Stomach (tissue), 4 donors: ENCODE measurements at regions not wholly inside any gene's neighbourhood (a gene's known extent, or its start where the extent isn't known, plus 50 kb on each side); places are given as distances from the start of the nearest gene placed in this dataset.

Source experiments
- CTCF ChIP-seq, 7 experiments: fragments of 450-650 bp in 4 of 7; fragments of 200-600 bp in 3 of 7; sonication (generic) in 3 of 7; IDR thresholded peaks; one replicate each; pipeline ENCODE4 v1.5.1; 2016 to 2019; ENCODE audit warnings: antibody characterized with exemption in 7 of 7, control low read depth in 2 of 7, mild to moderate bottlenecking in 1 of 7
- POLR2AphosphoS5 ChIP-seq, 3 donors: sonication (generic); formaldehyde crosslinking; IDR thresholded peaks; one replicate each; pipeline ENCODE4 v1.6.1; 2016; ENCODE audit warnings: antibody characterized with exemption in 3 of 3

- TF ChIP-seq CTCF (IDR thresholded peaks at IDR 0.05), result no peak
- no peak for TF ChIP-seq POLR2AphosphoS5 (IDR thresholded peaks at IDR 0.05)
Observed at GRCh38 chr3:176927280-176927679, 270.0 kb downstream of the TBL1XR1 start.
